Loucy (cell line): ENCODE measurements at regions not wholly inside any gene's neighbourhood (a gene's known extent, or its start where the extent isn't known, plus 50 kb on each side); places are given as distances from the start of the nearest gene placed in this dataset.
"Not testable (repeated sequence)": the region's sequence is repeated elsewhere in the genome, so short reads cannot be mapped to it uniquely, and the experiment has no call there.

Experiments
- H2AFZ ChIP-seq: fragments of 200-600 bp; sonication (generic); 2 replicates; pipeline ENCODE4 v1.6.0; 2016; ENCODE audit warnings: antibody characterized with exemption, mild to moderate bottlenecking, low read length, moderate library complexity
- H3F3A ChIP-seq: fragments of 200-600 bp; 2 replicates; pipeline ENCODE4 v1.6.0; 2016; ENCODE audit warnings: antibody characterized with exemption, low read depth, mild to moderate bottlenecking
- H3K27me3 ChIP-seq: fragments of 200-600 bp; sonication (generic); 2 replicates; pipeline ENCODE4 v1.6.1; 2014; ENCODE audit warnings: low read length, mild to moderate bottlenecking; ENCODE audit not compliant: insufficient read depth, poor library complexity, severe bottlenecking
- H3K36me3 ChIP-seq: fragments of 200-600 bp; sonication (generic); 2 replicates; pipeline ENCODE4 v1.6.1; 2016; ENCODE audit warnings: low read length; ENCODE audit not compliant: insufficient read depth
- H3K4me1 ChIP-seq: fragments of 200-600 bp; sonication (generic); 2 replicates; pipeline ENCODE4 v1.5.1; 2014; ENCODE audit warnings: low read length, mild to moderate bottlenecking; ENCODE audit not compliant: insufficient read depth, poor library complexity, severe bottlenecking
- H3K4me2 ChIP-seq: fragments of 200-600 bp; sonication (generic); 2 replicates; pipeline ENCODE4 v1.6.0; 2014; ENCODE audit warnings: antibody characterized with exemption, low read length, low read depth, mild to moderate bottlenecking; ENCODE audit not compliant: poor library complexity, severe bottlenecking
- H3K4me3 ChIP-seq: fragments of 200-600 bp; sonication (generic); 2 replicates; pipeline ENCODE4 v1.5.1; 2014; ENCODE audit warnings: low read length, mild to moderate bottlenecking, mixed read lengths; ENCODE audit not compliant: poor library complexity, severe bottlenecking
- H3K79me2 ChIP-seq: fragments of 200-600 bp; sonication (generic); 2 replicates; pipeline ENCODE4 v1.6.1; 2014; ENCODE audit warnings: low read length; ENCODE audit not compliant: insufficient read depth
- H3K9ac ChIP-seq: fragments of 200-600 bp; sonication (generic); 2 replicates; pipeline ENCODE4 v1.6.0; 2014; ENCODE audit warnings: mild to moderate bottlenecking, low read depth, low read length, moderate library complexity; ENCODE audit not compliant: poor library complexity, severe bottlenecking
- H3K9me2 ChIP-seq: fragments of 200-600 bp; sonication (generic); replicated peaks from 2 replicates; pipeline ENCODE4 v1.6.1; 2016; ENCODE audit warnings: low read depth, low read length, mixed read lengths
- H3K9me3 ChIP-seq: fragments of 200-600 bp; sonication (generic); 2 replicates; pipeline ENCODE4 v1.6.1; 2014; ENCODE audit warnings: mild to moderate bottlenecking, antibody characterized with exemption, low read length, low read depth; ENCODE audit not compliant: insufficient read depth
- H4K20me1 ChIP-seq: fragments of 200-600 bp; sonication (generic); 2 replicates; pipeline ENCODE4 v1.6.0; 2014; ENCODE audit warnings: antibody characterized with exemption, low read length, mild to moderate bottlenecking; ENCODE audit not compliant: insufficient read depth, poor library complexity, severe bottlenecking
- CTCF ChIP-seq: fragments of 200-600 bp; sonication (generic); conservative IDR thresholded peaks from 2 replicates; pipeline ENCODE4 v1.5.1; 2014; ENCODE audit warnings: mild to moderate bottlenecking, antibody characterized with exemption, low read length
- EZH2phosphoT487 ChIP-seq: fragments of 200-600 bp; IDR thresholded peaks from 2 replicates; pipeline ENCODE4 v1.6.1; 2018; ENCODE audit warnings: antibody characterized with exemption, mild to moderate bottlenecking, moderate library complexity, borderline replicate concordance

DNA sequence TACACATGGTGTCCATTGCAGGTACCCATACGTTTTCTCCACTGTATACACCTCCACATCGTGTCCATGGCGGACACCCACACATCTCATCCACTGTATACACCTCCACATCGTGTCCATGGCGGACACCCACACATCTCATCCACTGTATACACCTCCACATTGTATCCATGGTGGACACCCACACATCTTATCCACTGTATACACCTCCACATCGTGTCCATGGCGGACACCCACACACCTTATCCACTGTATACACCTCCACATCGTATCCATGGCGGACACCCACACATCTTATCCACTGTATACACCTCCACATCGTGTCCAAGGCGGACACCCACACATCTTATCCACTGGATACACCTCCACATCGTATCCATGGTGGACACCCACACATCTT, 50.4 kb upstream of the TTC34 start:
- H3K4me2 ChIP-seq, H3K79me2 ChIP-seq, H3K27me3 ChIP-seq, H2AFZ ChIP-seq, H4K20me1 ChIP-seq, H3K9me3 ChIP-seq, H3K9ac ChIP-seq, H3K36me3 ChIP-seq, H3K9me2 ChIP-seq, H3F3A ChIP-seq, H3K4me1 ChIP-seq, H3K4me3 ChIP-seq: not testable (repeated sequence)

GRCh38 chr1:2853711-2854110, 52.2 kb upstream of the TTC34 start:
- TF ChIP-seq EZH2phosphoT487, result no peak
- no peak for TF ChIP-seq CTCF
- H3K9me2 ChIP-seq, result no peaks in the 10 kb centered on the region

DNA sequence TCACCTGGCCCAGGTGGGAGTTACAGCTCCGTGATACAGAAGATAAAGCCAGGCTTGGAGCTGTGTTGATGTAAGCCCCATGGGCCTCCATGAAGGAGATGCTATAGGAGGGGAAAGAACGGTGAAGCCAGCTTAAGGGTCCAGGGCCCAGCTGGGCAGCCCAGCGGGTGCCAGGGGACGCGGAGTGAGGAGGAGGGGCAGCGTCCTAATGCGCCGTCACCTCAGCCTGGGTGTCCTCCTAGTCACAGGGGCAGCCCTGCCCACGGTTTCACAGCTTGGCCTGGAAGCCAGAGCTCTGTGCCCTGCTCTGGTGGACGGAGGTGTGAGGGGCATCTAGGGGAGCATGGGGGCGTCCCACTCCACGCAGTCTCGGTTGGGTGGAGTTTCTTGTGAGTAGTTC, 52.7 kb upstream of the TTC34 start:
- Histone ChIP-seq H2AFZ (no peak overlapping the region), H3K79me2 (no peaks in the 10 kb centered on the region), H3K4me3 (no peak overlapping the region), H3K4me1 (no peaks in the 10 kb centered on the region), H3F3A (no peaks in the 10 kb centered on the region), H3K27me3 (no peaks in the 10 kb centered on the region), H3K9ac (no peak overlapping the region), H4K20me1 (no peaks in the 10 kb centered on the region), H3K9me2 (no peaks in the 10 kb centered on the region), H3K4me2 (no peak overlapping the region), H3K36me3 (no peaks in the 10 kb centered on the region), H3K9me3 (peaks cover 6% of the 10 kb centered on the region; the same call in 1 of the 2 replicates)
- TF ChIP-seq CTCF, result no peak
- no peak for TF ChIP-seq EZH2phosphoT487

More at GRCh38 chr1:2853711-2854110, 52.2 kb upstream of the TTC34 start:
- peaks cover 2% of the 10 kb centered on the region; the same call in 1 of the 2 replicates for H3K9me3 ChIP-seq
- no peaks in the 10 kb centered on the region for H3K4me1 ChIP-seq
- no peak overlapping the region for H3K4me2 ChIP-seq
- H3F3A ChIP-seq, result no peaks in the 10 kb centered on the region
- H2AFZ ChIP-seq, result no peak overlapping the region
- H3K79me2 ChIP-seq, result no peaks in the 10 kb centered on the region
- H4K20me1 ChIP-seq, result no peaks in the 10 kb centered on the region
- no peak overlapping the region for H3K9ac ChIP-seq
- H3K27me3 ChIP-seq, result no peaks in the 10 kb centered on the region
- no peaks in the 10 kb centered on the region for H3K36me3 ChIP-seq
- H3K4me3 ChIP-seq, result no peak overlapping the region

GRCh38 chr1:2854611-2855010, 53.1 kb upstream of the TTC34 start:
- H3K9me3 ChIP-seq, result peaks cover 7% of the 10 kb centered on the region; the same call in 1 of the 2 replicates
- no peak for TF ChIP-seq CTCF
- TF ChIP-seq EZH2phosphoT487, result no peak
- no peaks in the 10 kb centered on the region for H3F3A ChIP-seq
- H3K27me3 ChIP-seq, result no peaks in the 10 kb centered on the region
- no peaks in the 10 kb centered on the region for H3K79me2 ChIP-seq
- no peaks in the 10 kb centered on the region for H3K9me2 ChIP-seq
- H3K4me2 ChIP-seq, result no peak overlapping the region
- H3K4me1 ChIP-seq, result no peaks in the 10 kb centered on the region
- H3K4me3 ChIP-seq, result no peak overlapping the region
- H3K36me3 ChIP-seq, result no peaks in the 10 kb centered on the region
- H3K9ac ChIP-seq, result no peak overlapping the region
- no peaks in the 10 kb centered on the region for H4K20me1 ChIP-seq
- H2AFZ ChIP-seq, result no peak overlapping the region
